ENCODE measurements at regions not wholly inside any gene's neighbourhood (a gene's known extent, or its start where the extent isn't known, plus 50 kb on each side); places are given as distances from the start of the nearest gene placed in this dataset.

DNA sequence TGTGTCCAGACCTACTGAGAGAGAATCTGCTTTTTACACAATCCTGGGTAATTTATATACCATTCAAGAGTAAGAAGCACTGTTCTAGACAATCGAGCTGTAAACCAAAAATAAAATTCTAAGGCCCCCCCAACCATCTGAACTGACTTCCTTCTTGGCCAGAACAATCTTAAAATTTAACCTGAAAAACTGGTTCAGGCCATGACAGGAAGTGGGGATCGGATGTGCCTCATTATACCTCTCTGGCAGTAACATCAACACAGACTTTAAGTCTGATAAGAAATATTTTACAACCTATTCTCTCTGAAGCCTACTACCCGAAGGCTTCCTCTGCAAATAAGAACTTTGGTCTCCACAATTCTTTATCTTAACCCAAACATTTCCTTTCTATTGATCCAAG lies 75.2 kb upstream of the KIF5B start:
- no peak for DNase-seq (ENCODE audit: low read depth)
- TF ChIP-seq, protein P1, sequence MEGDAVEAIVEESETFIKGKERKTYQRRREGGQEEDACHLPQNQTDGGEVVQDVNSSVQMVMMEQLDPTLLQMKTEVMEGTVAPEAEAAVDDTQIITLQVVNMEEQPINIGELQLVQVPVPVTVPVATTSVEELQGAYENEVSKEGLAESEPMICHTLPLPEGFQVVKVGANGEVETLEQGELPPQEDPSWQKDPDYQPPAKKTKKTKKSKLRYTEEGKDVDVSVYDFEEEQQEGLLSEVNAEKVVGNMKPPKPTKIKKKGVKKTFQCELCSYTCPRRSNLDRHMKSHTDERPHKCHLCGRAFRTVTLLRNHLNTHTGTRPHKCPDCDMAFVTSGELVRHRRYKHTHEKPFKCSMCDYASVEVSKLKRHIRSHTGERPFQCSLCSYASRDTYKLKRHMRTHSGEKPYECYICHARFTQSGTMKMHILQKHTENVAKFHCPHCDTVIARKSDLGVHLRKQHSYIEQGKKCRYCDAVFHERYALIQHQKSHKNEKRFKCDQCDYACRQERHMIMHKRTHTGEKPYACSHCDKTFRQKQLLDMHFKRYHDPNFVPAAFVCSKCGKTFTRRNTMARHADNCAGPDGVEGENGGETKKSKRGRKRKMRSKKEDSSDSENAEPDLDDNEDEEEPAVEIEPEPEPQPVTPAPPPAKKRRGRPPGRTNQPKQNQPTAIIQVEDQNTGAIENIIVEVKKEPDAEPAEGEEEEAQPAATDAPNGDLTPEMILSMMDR (IDR thresholded peaks at IDR 0.05; ENCODE audit: control insufficient read depth, extremely low read depth, insufficient read depth), result no peak
- H3K4me3 ChIP-seq (ENCODE audit: low read depth, low read length), result no peak overlapping the region

DNA sequence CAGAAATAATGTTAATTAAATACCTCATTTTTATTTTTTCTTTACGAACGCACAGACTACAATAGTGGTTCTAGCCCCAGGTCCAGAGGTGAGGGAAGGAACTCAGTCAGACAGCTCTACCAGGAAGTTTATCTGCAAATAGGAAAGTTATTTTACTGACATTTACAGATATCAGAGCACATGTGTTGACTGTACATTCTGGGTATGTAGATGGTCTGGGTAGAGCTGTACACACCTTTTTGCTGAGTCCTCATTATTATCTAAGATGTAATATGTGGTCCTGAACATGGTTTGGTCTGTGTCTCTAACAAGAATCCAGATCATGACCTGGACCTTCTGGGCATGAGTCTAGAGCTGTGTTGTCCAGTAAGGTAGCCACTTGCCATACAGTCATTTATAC lies 74.6 kb upstream of the KIF5B start:
- DNase-seq (ENCODE audit: low read depth), result no peak
- TF ChIP-seq, protein P1 (IDR thresholded peaks at IDR 0.05; ENCODE audit: control insufficient read depth, extremely low read depth, insufficient read depth), result no peak

DNA sequence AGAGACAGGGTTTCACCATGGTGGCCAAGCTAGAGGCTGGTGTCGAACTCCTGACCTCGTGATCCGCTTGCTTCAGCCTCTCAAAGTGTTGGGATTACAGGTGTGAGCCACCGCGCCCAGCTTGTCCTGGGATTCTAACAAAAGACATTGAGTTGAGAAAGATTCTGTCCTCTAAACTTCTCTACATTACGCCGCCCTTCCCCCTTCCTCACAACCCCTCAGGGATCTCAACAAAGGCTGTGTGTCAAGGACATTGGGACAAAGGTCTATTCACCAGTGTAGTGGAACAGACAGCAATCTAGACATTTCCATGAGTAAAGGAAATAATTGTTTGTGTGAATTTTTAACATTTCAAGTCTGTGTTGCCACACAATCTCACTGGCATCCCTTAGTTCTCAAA lies 68.8 kb upstream of the KIF5B start:
- TF ChIP-seq, protein P1 (IDR thresholded peaks at IDR 0.05; ENCODE audit: control insufficient read depth, extremely low read depth, insufficient read depth), result no peak
- no peak for DNase-seq (ENCODE audit: low read depth)
- no peak overlapping the region for H3K4me3 ChIP-seq (ENCODE audit: low read depth, low read length)

More for the DNA sequence above, 74.6 kb upstream of the KIF5B start:
- H3K4me3 ChIP-seq (ENCODE audit: low read depth, low read length), result no peak overlapping the region

DNA sequence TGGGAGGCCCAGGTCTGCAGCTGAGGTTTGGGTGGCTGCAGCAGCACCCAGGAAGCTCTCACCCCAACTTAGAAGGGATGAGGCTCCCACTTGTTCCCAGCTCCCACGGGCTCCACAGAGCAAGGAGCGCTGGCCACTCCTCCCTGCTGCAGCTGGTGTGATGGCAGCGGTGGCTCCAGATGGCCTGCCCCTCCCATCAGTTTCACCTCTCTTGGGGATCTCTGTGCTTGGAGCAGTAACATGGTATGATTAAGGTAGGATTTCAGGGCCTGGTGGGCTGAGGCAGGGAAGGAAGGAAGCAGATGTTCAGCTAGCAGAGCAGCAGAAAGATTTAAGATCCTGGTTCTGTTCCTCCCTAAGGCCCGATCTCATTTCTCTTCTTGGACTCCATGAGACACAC lies 66.8 kb upstream of the KIF5B start:
- no peak overlapping the region for H3K4me3 ChIP-seq (ENCODE audit: low read depth, low read length)
- DNase-seq (ENCODE audit: low read depth), result no peak
- TF ChIP-seq, protein P1 (IDR thresholded peaks at IDR 0.05; ENCODE audit: control insufficient read depth, extremely low read depth, insufficient read depth), result no peak

DNA sequence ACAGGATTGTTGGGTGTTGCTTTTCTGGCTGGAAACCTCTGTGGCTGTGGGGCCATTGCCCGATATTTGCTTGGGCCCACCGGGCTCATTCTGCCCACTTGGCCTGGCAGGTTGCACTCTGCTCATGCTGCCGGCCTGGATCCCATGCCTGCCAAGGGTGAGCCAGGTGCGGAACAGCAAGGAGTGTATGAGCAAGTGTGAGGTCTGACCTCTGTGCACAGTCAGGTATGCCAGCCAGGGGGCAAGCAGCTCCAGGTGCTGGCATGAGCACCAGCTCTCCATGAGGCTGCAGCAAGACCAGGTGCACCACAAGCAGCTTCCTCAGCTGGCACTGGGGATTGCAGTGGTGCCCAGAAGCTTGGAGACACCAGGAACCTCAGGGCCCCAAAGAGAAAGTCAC lies 65.4 kb upstream of the KIF5B start:
- TF ChIP-seq, protein P1 (IDR thresholded peaks at IDR 0.05; ENCODE audit: control insufficient read depth, extremely low read depth, insufficient read depth), result no peak
- H3K4me3 ChIP-seq (ENCODE audit: low read depth, low read length), result no peak overlapping the region
- DNase-seq (ENCODE audit: low read depth), result no peak

DNA sequence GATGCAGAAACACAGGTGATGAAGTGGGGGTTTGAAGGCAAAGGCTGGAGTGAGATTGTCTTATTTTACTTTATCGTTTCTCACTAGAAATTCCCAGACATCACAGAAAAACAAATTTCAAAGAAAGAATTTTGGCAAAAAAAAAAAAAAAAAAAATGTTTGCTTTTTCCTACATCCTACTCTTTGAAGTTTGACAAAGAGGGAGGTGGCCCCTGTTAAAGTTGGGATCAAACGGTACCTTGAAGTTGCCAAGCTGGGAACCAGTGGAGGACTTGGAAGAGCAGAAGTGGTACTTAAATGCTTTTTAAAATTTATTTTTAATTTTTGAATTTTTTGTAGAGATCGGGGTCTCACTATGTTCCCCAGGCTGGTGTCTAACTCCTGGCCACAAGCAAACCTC lies 63.9 kb upstream of the KIF5B start:
- TF ChIP-seq, protein P1 (IDR thresholded peaks at IDR 0.05; ENCODE audit: control insufficient read depth, extremely low read depth, insufficient read depth), result no peak
- no peak for DNase-seq (ENCODE audit: low read depth)
- no peak overlapping the region for H3K4me3 ChIP-seq (ENCODE audit: low read depth, low read length)

DNA sequence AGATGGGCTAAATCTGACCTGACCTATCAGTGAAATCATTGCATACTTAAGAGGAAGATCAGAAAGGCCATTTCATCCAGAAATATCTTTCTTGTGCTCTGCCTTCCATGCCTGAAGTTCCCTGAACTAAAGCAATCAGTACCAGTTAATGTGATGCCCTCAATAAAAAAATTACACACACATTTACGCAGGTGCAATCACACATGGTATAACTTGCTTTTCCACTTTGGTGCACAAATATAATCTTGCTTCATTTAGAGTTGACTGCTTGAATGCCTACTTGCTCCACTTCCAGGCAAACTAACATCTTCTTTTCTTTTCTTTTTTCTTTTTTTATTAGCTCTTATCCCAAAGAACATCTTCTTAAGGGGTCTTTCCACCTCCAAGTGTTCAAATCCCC lies 58.3 kb upstream of the KIF5B start:
- no peak overlapping the region for H3K4me3 ChIP-seq (ENCODE audit: low read depth, low read length)
- peak; percentile 89 for DNase-seq (ENCODE audit: low read depth)
- TF ChIP-seq, protein P1 (IDR thresholded peaks at IDR 0.05; ENCODE audit: control insufficient read depth, extremely low read depth, insufficient read depth), result no peak
